Superior temporal gyrus (tissue), 1 donor: ENCODE measurements at regions not wholly inside any gene's neighbourhood (a gene's known extent, or its start where the extent isn't known, plus 50 kb on each side); places are given as distances from the start of the nearest gene placed in this dataset.
A peak's percentile ranks its signal among the peaks of the same experiment; 100 is the strongest.

ENCODE experiments used
- DNase-seq: peaks from one replicate; pipeline ENCODE4 v3.0.0-alpha.2; 2016; ENCODE audit errors: extremely low spot score

- no peak for DNase-seq
Measured at GRCh38 chr4:20403846-20404245, 152.1 kb downstream of the SLIT2 start.

- DNase-seq = peak; percentile 77
Measured at GRCh38 chr4:20408611-20409010, 156.9 kb downstream of the SLIT2 start.

- no peak for DNase-seq
Measured at GRCh38 chr4:20412072-20412471, 160.4 kb downstream of the SLIT2 start.

GRCh38 chr4:20416800-20417199, 165.1 kb downstream of the SLIT2 start:
- DNase-seq = no peak

GRCh38 chr4:20418861-20419451, 167.3 kb downstream of the SLIT2 start:
- DNase-seq = peak; percentile 87

GRCh38 chr4:20420916-20421602, 169.4 kb downstream of the SLIT2 start:
- no peak for DNase-seq

- DNase-seq = no peak
Measured at GRCh38 chr4:20421603-20421985, 169.9 kb downstream of the SLIT2 start.

GRCh38 chr4:20422398-20422797, 170.7 kb downstream of the SLIT2 start:
- no peak for DNase-seq

GRCh38 chr4:20423420-20423819, 171.7 kb downstream of the SLIT2 start:
- no peak for DNase-seq

- no peak for DNase-seq
Measured at GRCh38 chr4:20426028-20426427, 174.3 kb downstream of the SLIT2 start.

GRCh38 chr4:20428436-20429160, 176.9 kb downstream of the SLIT2 start:
- peak; percentile 88 for DNase-seq

- DNase-seq = no peak
Measured at GRCh38 chr4:20430259-20430941, 178.7 kb downstream of the SLIT2 start.

GRCh38 chr4:20431543-20431951, 179.8 kb downstream of the SLIT2 start:
- DNase-seq = no peak

- no peak for DNase-seq
Measured at GRCh38 chr4:20432088-20432487, 180.4 kb downstream of the SLIT2 start.

GRCh38 chr4:20433097-20433705, 181.5 kb downstream of the SLIT2 start:
- DNase-seq = no peak

- DNase-seq = no peak
Measured at GRCh38 chr4:20440170-20440569, 188.5 kb downstream of the SLIT2 start.

- DNase-seq = no peak
Measured at GRCh38 chr4:20443015-20443805, 191.5 kb downstream of the SLIT2 start.

GRCh38 chr4:20444599-20445337, 193.1 kb downstream of the SLIT2 start:
- DNase-seq = no peak

- no peak for DNase-seq
Measured at GRCh38 chr4:20445933-20446723, 194.4 kb downstream of the SLIT2 start.

- DNase-seq = no peak
Measured at GRCh38 chr4:20447103-20447502, 195.4 kb downstream of the SLIT2 start.
